ENCODE measurements at regions not wholly inside any gene's neighbourhood (a gene's known extent, or its start where the extent isn't known, plus 50 kb on each side); places are given as distances from the start of the nearest gene placed in this dataset.

DNA sequence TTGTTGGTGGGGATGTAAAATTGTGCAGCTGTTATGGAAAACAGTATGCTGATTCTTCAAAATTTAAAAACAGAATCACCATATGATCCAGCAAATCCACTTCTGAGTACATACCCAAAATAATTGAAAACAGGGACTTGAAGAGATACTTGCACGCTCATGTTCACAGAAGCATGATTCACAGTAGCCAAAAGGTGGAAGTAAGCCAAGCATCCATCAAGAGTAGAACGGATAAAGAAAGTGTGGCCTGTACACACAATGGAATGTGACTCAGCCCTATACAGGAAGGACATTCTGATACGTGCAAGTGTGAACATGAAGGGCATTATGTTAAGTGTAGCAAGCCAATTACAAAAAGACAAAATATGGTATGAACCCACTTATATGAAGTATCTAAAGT lies 696.7 kb upstream of the CELF2 start:
- Histone ChIP-seq H3K36me3 (ENCODE audit: control insufficient read depth, low read length) (no peaks in the 10 kb centered on the region), H4K20me1 (ENCODE audit: control insufficient read depth, insufficient read depth, low read depth, low read length) (no peaks in the 10 kb centered on the region), H3K4me2 (ENCODE audit: low read length) (no peak overlapping the region), H3K27me3 (ENCODE audit: control insufficient read depth, low read length) (no peaks in the 10 kb centered on the region), H3K4me1 (ENCODE audit: control insufficient read depth, low read length) (no peaks in the 10 kb centered on the region), H3F3A (ENCODE audit: control insufficient read depth, insufficient read depth) (no peaks in the 10 kb centered on the region), H3K4me3 (ENCODE audit: low read length) (no peak overlapping the region), H3K79me2 (ENCODE audit: control insufficient read depth, low read length) (no peaks in the 10 kb centered on the region), H3K9me2 (replicated peaks; ENCODE audit: control insufficient read depth, low read length) (no peaks in the 10 kb centered on the region), H3K27ac (ENCODE audit: low read depth, low read length) (no peak overlapping the region), H3K9me3 (ENCODE audit: control insufficient read depth, insufficient read depth, low read length) (no peaks in the 10 kb centered on the region)
- TF ChIP-seq, protein P1, sequence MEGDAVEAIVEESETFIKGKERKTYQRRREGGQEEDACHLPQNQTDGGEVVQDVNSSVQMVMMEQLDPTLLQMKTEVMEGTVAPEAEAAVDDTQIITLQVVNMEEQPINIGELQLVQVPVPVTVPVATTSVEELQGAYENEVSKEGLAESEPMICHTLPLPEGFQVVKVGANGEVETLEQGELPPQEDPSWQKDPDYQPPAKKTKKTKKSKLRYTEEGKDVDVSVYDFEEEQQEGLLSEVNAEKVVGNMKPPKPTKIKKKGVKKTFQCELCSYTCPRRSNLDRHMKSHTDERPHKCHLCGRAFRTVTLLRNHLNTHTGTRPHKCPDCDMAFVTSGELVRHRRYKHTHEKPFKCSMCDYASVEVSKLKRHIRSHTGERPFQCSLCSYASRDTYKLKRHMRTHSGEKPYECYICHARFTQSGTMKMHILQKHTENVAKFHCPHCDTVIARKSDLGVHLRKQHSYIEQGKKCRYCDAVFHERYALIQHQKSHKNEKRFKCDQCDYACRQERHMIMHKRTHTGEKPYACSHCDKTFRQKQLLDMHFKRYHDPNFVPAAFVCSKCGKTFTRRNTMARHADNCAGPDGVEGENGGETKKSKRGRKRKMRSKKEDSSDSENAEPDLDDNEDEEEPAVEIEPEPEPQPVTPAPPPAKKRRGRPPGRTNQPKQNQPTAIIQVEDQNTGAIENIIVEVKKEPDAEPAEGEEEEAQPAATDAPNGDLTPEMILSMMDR (IDR thresholded peaks at IDR 0.05; ENCODE audit: low read depth, low read length, poor library complexity, severe bottlenecking), result no peak
- TF ChIP-seq EZH2phosphoT487 (IDR thresholded peaks at IDR 0.05; ENCODE audit: borderline replicate concordance, low read length), result no peak

DNA sequence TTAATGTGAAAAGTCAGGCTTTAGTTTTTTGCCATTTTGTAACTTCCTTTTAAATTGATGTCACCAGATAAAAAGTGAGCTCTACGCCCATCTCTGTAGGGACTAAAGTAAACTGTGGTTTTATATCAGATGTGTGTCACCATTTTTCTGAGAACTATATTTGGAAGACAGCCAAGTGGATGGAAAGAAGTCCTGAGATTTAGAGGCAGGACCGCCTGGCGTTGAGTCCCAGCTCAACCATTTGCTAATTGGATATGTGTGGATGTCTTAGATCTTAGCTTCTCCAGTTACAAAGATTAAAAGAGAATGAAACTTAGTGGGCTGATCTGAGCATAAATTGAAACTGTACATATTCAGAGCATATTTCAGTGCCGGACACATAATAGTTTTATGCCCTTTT lies 691.6 kb upstream of the CELF2 start:
- H3K27me3 ChIP-seq (ENCODE audit: control insufficient read depth, low read length), result no peaks in the 10 kb centered on the region
- H3K4me2 ChIP-seq (ENCODE audit: low read length), result no peak overlapping the region
- H3F3A ChIP-seq (ENCODE audit: control insufficient read depth, insufficient read depth), result no peaks in the 10 kb centered on the region
- H3K79me2 ChIP-seq (ENCODE audit: control insufficient read depth, low read length), result no peaks in the 10 kb centered on the region
- no peaks in the 10 kb centered on the region for H4K20me1 ChIP-seq (ENCODE audit: control insufficient read depth, insufficient read depth, low read depth, low read length)
- no peaks in the 10 kb centered on the region for H3K4me1 ChIP-seq (ENCODE audit: control insufficient read depth, low read length)
- H3K4me3 ChIP-seq (ENCODE audit: low read length), result no peak overlapping the region
- H3K27ac ChIP-seq (ENCODE audit: low read depth, low read length), result no peak overlapping the region
- TF ChIP-seq EZH2phosphoT487 (IDR thresholded peaks at IDR 0.05; ENCODE audit: borderline replicate concordance, low read length), result no peak
- TF ChIP-seq, protein P1 (IDR thresholded peaks at IDR 0.05; ENCODE audit: low read depth, low read length, poor library complexity, severe bottlenecking), result no peak
- no peaks in the 10 kb centered on the region for H3K9me3 ChIP-seq (ENCODE audit: control insufficient read depth, insufficient read depth, low read length)
- no peaks in the 10 kb centered on the region for H3K9me2 ChIP-seq (replicated peaks; ENCODE audit: control insufficient read depth, low read length)
- no peaks in the 10 kb centered on the region for H3K36me3 ChIP-seq (ENCODE audit: control insufficient read depth, low read length)

DNA sequence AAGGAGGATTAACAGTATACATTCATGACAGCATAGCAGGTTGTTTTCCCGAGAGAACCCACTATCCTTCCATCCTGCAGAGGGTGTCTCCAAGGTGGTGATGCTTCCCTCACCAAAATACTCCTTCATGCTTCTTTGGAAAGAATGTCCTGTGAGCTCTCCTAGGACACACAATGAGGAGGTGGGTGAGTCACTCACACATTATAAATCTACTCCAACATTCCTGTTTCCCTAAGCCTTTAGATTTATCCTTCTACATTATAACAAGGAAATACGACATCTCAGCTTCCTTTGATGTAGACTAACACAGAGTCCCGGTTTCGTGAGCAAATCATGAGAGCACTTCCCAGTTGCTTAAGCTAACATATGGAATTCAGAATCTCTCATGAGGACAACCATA lies 689.7 kb upstream of the CELF2 start:
- TF ChIP-seq, protein P1 (IDR thresholded peaks at IDR 0.05; ENCODE audit: low read depth, low read length, poor library complexity, severe bottlenecking), result no peak
- no peaks in the 10 kb centered on the region for H4K20me1 ChIP-seq (ENCODE audit: control insufficient read depth, insufficient read depth, low read depth, low read length)
- no peaks in the 10 kb centered on the region for H3K27me3 ChIP-seq (ENCODE audit: control insufficient read depth, low read length)
- no peaks in the 10 kb centered on the region for H3K9me2 ChIP-seq (replicated peaks; ENCODE audit: control insufficient read depth, low read length)
- no peaks in the 10 kb centered on the region for H3F3A ChIP-seq (ENCODE audit: control insufficient read depth, insufficient read depth)
- H3K27ac ChIP-seq (ENCODE audit: low read depth, low read length), result no peak overlapping the region
- no peaks in the 10 kb centered on the region for H3K9me3 ChIP-seq (ENCODE audit: control insufficient read depth, insufficient read depth, low read length)
- H3K79me2 ChIP-seq (ENCODE audit: control insufficient read depth, low read length), result no peaks in the 10 kb centered on the region
- no peak overlapping the region for H3K4me3 ChIP-seq (ENCODE audit: low read length)
- H3K4me1 ChIP-seq (ENCODE audit: control insufficient read depth, low read length), result no peaks in the 10 kb centered on the region
- H3K36me3 ChIP-seq (ENCODE audit: control insufficient read depth, low read length), result no peaks in the 10 kb centered on the region
- H3K4me2 ChIP-seq (ENCODE audit: low read length), result no peak overlapping the region

DNA sequence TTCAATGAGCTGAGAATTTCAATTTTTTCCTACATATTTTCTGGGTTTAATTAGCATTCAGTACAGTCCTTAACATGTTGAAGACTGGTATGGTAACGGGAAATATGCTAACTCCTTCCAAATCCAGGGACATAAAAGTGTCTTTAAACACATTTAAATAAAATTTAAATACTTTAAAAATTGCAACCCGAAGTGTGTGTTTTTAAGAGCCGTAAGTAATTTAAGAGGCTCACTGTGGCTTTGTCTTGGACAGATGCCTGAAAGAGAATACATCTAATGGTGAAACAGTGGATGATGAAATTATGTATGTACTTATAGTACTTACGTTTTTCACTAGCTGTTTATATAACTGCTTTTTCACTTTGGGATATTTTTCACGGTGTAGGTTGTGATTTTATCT lies 687.3 kb upstream of the CELF2 start:
- Histone ChIP-seq H3K27ac (ENCODE audit: low read depth, low read length) (no peak overlapping the region), H3K9me3 (ENCODE audit: control insufficient read depth, insufficient read depth, low read length) (no peaks in the 10 kb centered on the region), H3K79me2 (ENCODE audit: control insufficient read depth, low read length) (no peaks in the 10 kb centered on the region), H3K36me3 (ENCODE audit: control insufficient read depth, low read length) (no peaks in the 10 kb centered on the region), H3K9me2 (replicated peaks; ENCODE audit: control insufficient read depth, low read length) (no peaks in the 10 kb centered on the region), H3F3A (ENCODE audit: control insufficient read depth, insufficient read depth) (no peaks in the 10 kb centered on the region), H3K27me3 (ENCODE audit: control insufficient read depth, low read length) (no peaks in the 10 kb centered on the region), H3K4me2 (ENCODE audit: low read length) (no peak overlapping the region), H3K4me3 (ENCODE audit: low read length) (no peak overlapping the region), H3K4me1 (ENCODE audit: control insufficient read depth, low read length) (no peaks in the 10 kb centered on the region), H4K20me1 (ENCODE audit: control insufficient read depth, insufficient read depth, low read depth, low read length) (no peaks in the 10 kb centered on the region)
- no peak for TF ChIP-seq EZH2phosphoT487 (IDR thresholded peaks at IDR 0.05; ENCODE audit: borderline replicate concordance, low read length)
- TF ChIP-seq, protein P1 (IDR thresholded peaks at IDR 0.05; ENCODE audit: low read depth, low read length, poor library complexity, severe bottlenecking), result no peak

All from DOHH2 (cell line).